Dendritic cell treated with granulocyte-macrophage colony-stimulating factor and Interleukin-4, amounts not matched to agents 40 ng/mL and 50 ng/mL, for 4 days (primary cell): ENCODE measurements at regions not wholly inside any gene's neighbourhood (a gene's known extent, or its start where the extent isn't known, plus 50 kb on each side); places are given as distances from the start of the nearest gene placed in this dataset.

Source experiments
- H3K27ac Mint-ChIP-seq: one replicate; pipeline ENCODE4 v1.8.0; 2022; ENCODE audit warnings: mild to moderate bottlenecking, mixed read lengths
- H3K27me3 Mint-ChIP-seq: one replicate; pipeline ENCODE4 v1.8.0; 2022; ENCODE audit warnings: mild to moderate bottlenecking, mixed read lengths
- H3K36me3 Mint-ChIP-seq: one replicate; pipeline ENCODE4 v1.8.0; 2022; ENCODE audit warnings: low read depth, mixed read lengths
- H3K4me1 Mint-ChIP-seq: one replicate; pipeline ENCODE4 v1.8.0; 2022; ENCODE audit warnings: low read depth, mixed read lengths
- H3K4me3 Mint-ChIP-seq: one replicate; pipeline ENCODE4 v1.8.0; 2022; ENCODE audit warnings: mild to moderate bottlenecking, moderate library complexity, mixed read lengths
- H3K9me3 Mint-ChIP-seq: one replicate; pipeline ENCODE4 v1.8.0; 2022; ENCODE audit warnings: mixed read lengths
- intact Hi-C: fragments of 100-400 bp; cut with micrococcal nuclease; formaldehyde crosslinking; loops from one replicate; pipeline ENCODE4 v1.15.0; 2022

DNA sequence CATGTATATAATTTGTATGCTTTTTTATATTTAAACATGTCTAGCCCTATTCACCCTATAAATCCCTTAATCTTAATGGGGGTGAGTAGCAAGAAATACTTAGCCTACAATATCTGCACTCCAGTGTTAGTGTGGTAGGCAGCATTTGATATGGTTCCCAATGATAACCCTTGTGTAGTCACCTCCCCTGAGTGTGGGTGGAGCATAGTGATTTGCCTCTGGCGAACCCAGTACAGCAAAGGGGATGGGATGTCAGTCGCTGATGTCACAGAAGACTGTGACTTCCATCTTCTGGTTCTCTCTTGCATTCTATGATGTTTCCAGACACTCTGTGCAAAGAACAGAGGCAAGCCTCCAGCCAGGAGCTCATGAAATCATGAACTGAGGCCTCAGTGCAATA is 211.2 kb downstream of the CRPPA start:
- H3K9me3 Mint-ChIP-seq, result peaks cover 8% of the 10 kb centered on the region
- intact Hi-C loops, result no loop called here
- H3K27me3 Mint-ChIP-seq, result no peaks in the 10 kb centered on the region
- H3K4me3 Mint-ChIP-seq, result no peak overlapping the region
- H3K27ac Mint-ChIP-seq, result no peak overlapping the region
- H3K36me3 Mint-ChIP-seq, result no peaks in the 10 kb centered on the region
- H3K4me1 Mint-ChIP-seq, result no peaks in the 10 kb centered on the region

DNA sequence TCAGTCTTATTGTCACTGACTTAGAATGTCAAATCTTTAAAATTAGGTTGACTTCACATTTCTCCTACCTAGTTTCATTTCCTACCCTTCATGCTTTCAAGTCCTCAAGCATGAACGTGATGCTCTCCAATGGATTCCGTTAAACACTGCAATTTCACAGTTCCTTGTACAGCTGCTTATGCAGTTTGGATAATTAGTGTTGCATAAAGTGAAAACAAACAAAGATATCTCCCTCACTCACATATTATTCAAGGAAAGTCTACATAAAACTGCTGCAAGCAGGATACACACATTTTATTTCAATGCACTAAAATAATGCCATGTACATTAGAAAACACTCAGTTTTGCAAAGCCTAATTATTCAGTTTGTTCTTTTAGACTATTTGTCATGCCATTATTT is 214.0 kb downstream of the CRPPA start:
- Mint-ChIP-seq H3K4me1 (no peaks in the 10 kb centered on the region), H3K27me3 (no peaks in the 10 kb centered on the region), H3K27ac (no peak overlapping the region), H3K36me3 (no peaks in the 10 kb centered on the region), H3K9me3 (peaks cover 3% of the 10 kb centered on the region), H3K4me3 (no peak overlapping the region)
- intact Hi-C loops, result no loop called here

DNA sequence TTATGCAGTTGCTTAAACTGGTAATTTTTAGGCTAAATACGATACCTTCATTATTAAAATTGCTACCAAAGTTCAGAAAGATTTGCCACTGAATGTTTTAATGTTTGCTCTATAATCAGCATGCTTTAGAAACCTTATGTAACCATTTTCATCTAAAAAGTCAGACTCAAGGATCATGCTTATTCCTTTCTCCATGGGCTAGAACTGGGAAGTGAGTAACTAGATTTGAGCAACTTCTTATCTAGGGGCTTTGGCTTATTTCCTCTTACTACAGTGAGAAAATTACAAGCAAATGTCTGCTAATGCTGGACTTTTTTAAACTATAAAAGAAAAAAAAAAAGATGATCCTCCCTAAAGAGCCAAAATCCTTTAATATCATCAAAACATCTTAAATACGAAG is 215.9 kb downstream of the CRPPA start:
- Mint-ChIP-seq H3K4me3 (no peak overlapping the region), H3K9me3 (peaks cover 13% of the 10 kb centered on the region), H3K27me3 (no peaks in the 10 kb centered on the region), H3K36me3 (no peaks in the 10 kb centered on the region), H3K4me1 (no peaks in the 10 kb centered on the region), H3K27ac (no peak overlapping the region)
- intact Hi-C loops, result no loop called here

- no peak overlapping the region for H3K4me3 Mint-ChIP-seq
- H3K9me3 Mint-ChIP-seq, result peaks cover 13% of the 10 kb centered on the region
- H3K27ac Mint-ChIP-seq, result no peak overlapping the region
- no peaks in the 10 kb centered on the region for H3K4me1 Mint-ChIP-seq
- no peaks in the 10 kb centered on the region for H3K27me3 Mint-ChIP-seq
- intact Hi-C loops, result no loop called here
- no peaks in the 10 kb centered on the region for H3K36me3 Mint-ChIP-seq
These were observed 216.4 kb downstream of the CRPPA start for GRCh38 chr7:16204953-16205352.

DNA sequence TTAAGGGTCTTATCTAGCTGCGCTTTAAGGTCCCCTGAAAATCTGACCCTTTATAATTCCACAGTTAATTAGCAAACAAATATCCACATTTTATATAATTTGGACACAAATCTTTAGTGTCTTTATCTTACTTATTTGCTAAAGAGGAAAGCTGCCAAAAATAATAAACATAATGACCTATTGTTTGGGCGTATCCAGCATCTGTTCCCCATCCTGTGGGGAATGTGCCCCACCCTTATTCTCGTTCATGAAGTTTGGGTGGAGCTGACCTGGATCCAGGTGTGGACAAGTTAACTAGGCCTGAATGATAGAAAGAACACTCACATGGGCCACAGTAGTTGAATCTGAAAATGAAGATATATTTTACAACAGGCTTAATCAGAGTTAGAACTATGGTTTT is 218.3 kb downstream of the CRPPA start:
- H3K27ac Mint-ChIP-seq, result no peak overlapping the region
- no peaks in the 10 kb centered on the region for H3K36me3 Mint-ChIP-seq
- no peaks in the 10 kb centered on the region for H3K27me3 Mint-ChIP-seq
- no peak overlapping the region for H3K4me3 Mint-ChIP-seq
- H3K9me3 Mint-ChIP-seq, result peaks cover 23% of the 10 kb centered on the region
- no peaks in the 10 kb centered on the region for H3K4me1 Mint-ChIP-seq
- intact Hi-C loops, result no loop called here

DNA sequence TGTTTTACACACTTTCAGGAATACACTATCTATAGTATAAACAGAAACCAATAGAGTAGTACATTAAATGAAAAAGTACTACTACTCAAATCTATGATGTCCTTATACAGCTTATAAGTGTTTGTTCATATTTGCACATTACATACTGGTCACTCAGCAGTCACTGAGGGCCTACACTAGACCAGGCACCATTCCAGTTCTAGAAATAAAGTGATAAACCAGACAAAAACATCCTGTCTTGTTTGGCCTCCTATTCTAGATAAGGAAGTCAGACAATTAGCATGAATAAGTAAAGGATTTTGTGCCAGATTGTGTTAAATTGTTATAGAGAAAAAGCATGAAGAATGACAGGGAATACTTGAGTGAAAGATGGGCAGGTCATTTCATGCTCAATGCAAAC is 219.0 kb downstream of the CRPPA start:
- no peaks in the 10 kb centered on the region for H3K27me3 Mint-ChIP-seq
- H3K27ac Mint-ChIP-seq, result no peak overlapping the region
- intact Hi-C loops, result no loop called here
- H3K9me3 Mint-ChIP-seq, result peaks cover 23% of the 10 kb centered on the region
- no peaks in the 10 kb centered on the region for H3K36me3 Mint-ChIP-seq
- no peak overlapping the region for H3K4me3 Mint-ChIP-seq
- no peaks in the 10 kb centered on the region for H3K4me1 Mint-ChIP-seq

GRCh38 chr7:16200591-16200990 is 220.7 kb downstream of the CRPPA start:
- H3K27me3 Mint-ChIP-seq, result no peaks in the 10 kb centered on the region
- intact Hi-C loops, result no loop called here
- no peaks in the 10 kb centered on the region for H3K36me3 Mint-ChIP-seq
- no peak overlapping the region for H3K4me3 Mint-ChIP-seq
- no peaks in the 10 kb centered on the region for H3K4me1 Mint-ChIP-seq
- H3K27ac Mint-ChIP-seq, result no peak overlapping the region
- peaks cover 23% of the 10 kb centered on the region for H3K9me3 Mint-ChIP-seq

DNA sequence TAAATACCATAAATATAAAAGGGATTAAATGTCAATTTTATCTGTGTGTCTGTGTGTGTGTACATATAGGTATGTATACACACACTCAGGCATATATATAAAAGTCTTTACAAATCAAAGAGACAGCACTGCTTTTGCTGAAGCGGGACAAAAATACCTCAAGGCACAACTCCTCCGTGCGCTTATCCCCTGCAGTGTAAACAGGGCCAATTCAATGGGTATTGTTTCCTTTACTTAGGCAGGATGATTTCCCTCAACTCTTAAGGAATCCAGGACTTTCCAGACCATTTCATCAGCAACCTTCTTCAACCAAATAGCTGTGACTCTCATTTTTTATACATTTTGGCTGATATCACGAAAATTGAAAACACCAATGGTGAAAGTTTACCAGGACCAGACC is 227.7 kb downstream of the CRPPA start:
- Mint-ChIP-seq H3K9me3 (peaks cover 21% of the 10 kb centered on the region), H3K4me1 (no peaks in the 10 kb centered on the region)

GRCh38 chr7:16189026-16189715 is 232.2 kb downstream of the CRPPA start:
- no peaks in the 10 kb centered on the region for H3K36me3 Mint-ChIP-seq
- no peak overlapping the region for H3K4me3 Mint-ChIP-seq
- intact Hi-C loops, result no loop called here
- no peaks in the 10 kb centered on the region for H3K27me3 Mint-ChIP-seq
- H3K9me3 Mint-ChIP-seq, result peaks cover 12% of the 10 kb centered on the region
- H3K4me1 Mint-ChIP-seq, result no peaks in the 10 kb centered on the region
- H3K27ac Mint-ChIP-seq, result no peak overlapping the region

More for the DNA sequence above, 227.7 kb downstream of the CRPPA start:
- no peaks in the 10 kb centered on the region for H3K27me3 Mint-ChIP-seq
- no peak overlapping the region for H3K27ac Mint-ChIP-seq
- intact Hi-C loops, result no loop called here
- H3K4me3 Mint-ChIP-seq, result no peak overlapping the region
- no peaks in the 10 kb centered on the region for H3K36me3 Mint-ChIP-seq

DNA sequence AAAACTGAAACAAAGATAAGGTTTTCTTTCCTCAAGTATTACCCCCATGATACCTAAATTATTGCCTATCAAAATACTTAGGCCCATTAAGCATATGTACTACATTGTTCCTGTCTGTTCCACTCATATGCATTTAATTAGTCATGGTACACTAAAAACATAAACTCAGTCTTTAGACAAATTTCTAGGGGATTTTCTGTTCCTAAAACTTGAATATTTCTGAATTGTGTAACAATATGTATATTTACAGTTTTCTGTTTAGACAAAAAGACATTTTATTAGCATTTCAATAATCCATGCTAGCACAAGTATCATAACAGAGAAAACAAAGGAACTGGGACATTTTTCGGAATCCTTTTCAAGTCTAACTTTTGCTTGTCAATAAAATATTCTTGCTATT is 234.2 kb downstream of the CRPPA start:
- H3K27ac Mint-ChIP-seq, result no peak overlapping the region
- H3K4me1 Mint-ChIP-seq, result no peaks in the 10 kb centered on the region
- H3K36me3 Mint-ChIP-seq, result no peaks in the 10 kb centered on the region
- H3K4me3 Mint-ChIP-seq, result no peak overlapping the region
- H3K27me3 Mint-ChIP-seq, result no peaks in the 10 kb centered on the region
- intact Hi-C loops, result no loop called here
- peaks cover 9% of the 10 kb centered on the region for H3K9me3 Mint-ChIP-seq

DNA sequence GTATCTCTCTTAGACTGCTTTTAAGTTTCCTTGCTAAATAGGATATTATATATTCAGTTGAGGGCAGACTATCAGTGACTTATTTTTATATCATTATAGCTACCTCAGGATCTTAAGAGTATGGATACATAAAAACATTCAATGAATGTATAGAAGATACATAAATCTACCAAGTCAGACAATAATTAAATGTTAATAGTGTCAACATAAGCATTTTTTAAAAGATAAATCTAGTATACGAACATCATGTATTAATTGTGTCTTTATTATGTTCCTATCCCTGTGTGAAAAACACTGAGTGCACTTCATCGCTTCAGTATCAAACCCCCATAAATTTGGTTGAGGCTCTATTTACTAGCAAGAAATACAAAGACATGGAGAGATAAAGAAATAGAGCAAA is 242.8 kb downstream of the CRPPA start:
- Mint-ChIP-seq H3K4me1 (no peaks in the 10 kb centered on the region), H3K36me3 (no peaks in the 10 kb centered on the region), H3K27me3 (no peaks in the 10 kb centered on the region), H3K4me3 (no peak overlapping the region), H3K9me3 (no peaks in the 10 kb centered on the region), H3K27ac (no peak overlapping the region)
- intact Hi-C loops, result no loop called here

- no peaks in the 10 kb centered on the region for H3K4me1 Mint-ChIP-seq
- intact Hi-C loops, result no loop called here
- no peaks in the 10 kb centered on the region for H3K36me3 Mint-ChIP-seq
- H3K9me3 Mint-ChIP-seq, result no peaks in the 10 kb centered on the region
- no peaks in the 10 kb centered on the region for H3K27me3 Mint-ChIP-seq
- H3K27ac Mint-ChIP-seq, result no peak overlapping the region
- H3K4me3 Mint-ChIP-seq, result no peak overlapping the region
These were observed 243.2 kb downstream of the CRPPA start for GRCh38 chr7:16178092-16178491.

DNA sequence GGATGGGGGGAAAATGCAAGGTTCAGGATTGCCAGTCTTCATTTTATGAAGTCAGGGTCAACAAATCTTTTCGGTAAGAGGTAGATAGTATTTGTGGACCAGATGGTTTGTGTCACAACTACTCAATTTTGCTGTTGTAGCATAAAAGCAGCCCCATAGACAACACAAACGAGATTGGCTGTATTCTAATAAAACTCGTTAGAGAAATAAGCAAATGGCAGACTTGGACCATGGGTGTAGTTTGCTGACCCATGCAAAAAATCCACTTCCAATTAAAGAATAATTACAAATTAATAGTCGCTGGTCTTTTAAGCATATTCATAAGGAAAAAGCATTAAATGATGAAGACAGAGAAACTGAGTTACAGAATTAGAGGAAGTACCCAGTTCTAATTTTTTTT is 247.1 kb downstream of the CRPPA start:
- H3K36me3 Mint-ChIP-seq, result no peaks in the 10 kb centered on the region
- H3K27me3 Mint-ChIP-seq, result no peaks in the 10 kb centered on the region
- H3K27ac Mint-ChIP-seq, result no peak overlapping the region
- no peaks in the 10 kb centered on the region for H3K9me3 Mint-ChIP-seq
- intact Hi-C loops, result no loop called here
- H3K4me1 Mint-ChIP-seq, result peaks cover 6% of the 10 kb centered on the region
- no peak overlapping the region for H3K4me3 Mint-ChIP-seq

GRCh38 chr7:16172366-16172765 is 249.0 kb downstream of the CRPPA start:
- Mint-ChIP-seq H3K27me3 (no peaks in the 10 kb centered on the region), H3K4me1 (peaks cover 6% of the 10 kb centered on the region), H3K4me3 (no peak overlapping the region), H3K9me3 (peaks cover 9% of the 10 kb centered on the region), H3K36me3 (no peaks in the 10 kb centered on the region), H3K27ac (no peak overlapping the region)
- intact Hi-C loops, result no loop called here

- Mint-ChIP-seq H3K27ac (no peak overlapping the region), H3K4me3 (no peak overlapping the region), H3K4me1 (peaks cover 6% of the 10 kb centered on the region), H3K36me3 (no peaks in the 10 kb centered on the region), H3K9me3 (peaks cover 13% of the 10 kb centered on the region), H3K27me3 (no peaks in the 10 kb centered on the region)
- intact Hi-C loops, result no loop called here
These were observed 249.4 kb downstream of the CRPPA start for GRCh38 chr7:16171928-16172327.
